Esophagus mucosa (tissue), 1 donor: ENCODE measurements at regions not wholly inside any gene's neighbourhood (a gene's known extent, or its start where the extent isn't known, plus 50 kb on each side); places are given as distances from the start of the nearest gene placed in this dataset.
"Not testable (repeated sequence)": the region's sequence is repeated elsewhere in the genome, so short reads cannot be mapped to it uniquely, and the experiment has no call there.

Experiments used
- ATAC-seq: fragments of 200-7000 bp; cut with Tn5 transposase; one replicate; pipeline ENCODE4 v1.9.1; 2020
- donor health status: DM: yes; HTN: yes; CAD: no.

DNA sequence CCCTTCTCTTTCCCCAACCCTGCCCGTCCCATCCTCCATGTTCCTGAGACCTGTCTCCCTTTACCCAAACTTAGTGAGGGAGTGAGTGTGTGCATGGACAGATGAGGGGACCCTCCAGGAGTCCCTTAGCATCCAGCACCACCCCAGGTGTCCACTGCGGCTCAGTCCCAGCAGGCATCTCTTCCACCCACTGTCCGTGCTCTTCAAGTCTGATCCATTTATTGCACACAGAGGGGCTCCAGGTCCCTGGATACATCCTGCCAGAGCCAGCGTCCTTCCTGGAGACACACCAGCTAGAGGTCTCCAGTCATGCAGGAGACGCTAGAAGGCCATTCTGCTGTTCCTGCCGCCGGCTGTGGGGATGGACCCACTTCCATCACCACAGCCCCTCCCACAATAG lies 239.2 kb downstream of the ADGRD1 start:
- ATAC-seq: no peak

DNA sequence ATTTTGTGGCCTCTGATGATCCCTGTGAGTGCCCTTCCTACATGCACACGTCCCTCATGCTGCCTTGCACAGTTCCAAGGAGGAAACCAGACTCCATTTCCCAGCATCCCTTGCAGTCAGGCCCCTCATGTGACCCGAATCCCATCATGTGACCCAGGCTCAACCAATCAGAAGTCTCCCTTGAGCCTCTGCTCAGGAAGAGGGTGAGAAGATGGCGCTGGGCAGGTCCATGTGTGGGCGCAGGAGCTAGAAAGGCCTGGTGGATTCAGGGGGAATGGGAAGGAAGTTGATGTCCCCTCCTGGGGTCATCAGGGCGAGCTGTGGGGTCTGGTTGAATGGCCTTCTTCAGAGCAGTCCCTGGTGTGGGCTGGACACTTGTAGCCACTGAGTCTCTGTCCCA lies 240.5 kb downstream of the ADGRD1 start:
- ATAC-seq: no peak

DNA sequence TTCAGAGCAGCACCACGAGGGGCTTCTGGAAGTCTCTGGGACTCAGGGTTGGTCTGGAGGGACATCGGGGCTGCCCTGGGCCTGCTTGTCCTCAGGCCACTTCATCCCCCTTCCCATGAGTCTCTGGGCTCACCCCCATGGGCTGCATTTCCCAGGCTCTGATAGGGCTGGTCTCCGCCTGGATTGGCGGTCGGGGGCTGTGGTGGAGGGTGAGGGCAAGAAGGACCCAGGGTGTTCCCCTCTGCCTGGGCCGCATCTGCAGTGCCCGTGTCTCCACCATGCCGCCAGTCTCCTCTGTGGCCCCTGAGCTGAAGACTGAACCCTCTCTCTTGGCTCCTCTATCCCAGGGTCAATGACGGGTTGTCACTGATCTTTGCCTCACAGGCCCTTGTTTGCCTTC lies 242.1 kb downstream of the ADGRD1 start:
- no peak for ATAC-seq

DNA sequence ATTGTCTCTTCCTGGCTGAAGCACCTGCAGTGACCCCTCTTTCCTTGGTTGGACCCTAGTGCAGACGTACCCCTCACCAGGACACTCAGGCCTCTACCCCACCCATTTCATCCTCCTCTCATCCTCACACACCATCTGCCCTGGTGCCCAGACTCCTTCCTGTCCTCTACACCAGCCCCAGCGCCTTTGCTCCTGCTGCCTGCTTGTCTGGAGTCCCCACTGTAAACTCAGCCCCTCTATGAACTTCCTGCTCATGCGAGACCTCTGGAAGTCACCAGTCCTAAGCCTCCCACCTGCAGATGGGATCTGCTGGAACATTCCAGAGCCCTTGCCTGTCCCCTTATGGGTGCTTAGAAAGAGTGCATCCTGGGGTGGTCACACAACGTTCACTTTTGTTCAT lies 242.5 kb downstream of the ADGRD1 start:
- ATAC-seq: no peak

DNA sequence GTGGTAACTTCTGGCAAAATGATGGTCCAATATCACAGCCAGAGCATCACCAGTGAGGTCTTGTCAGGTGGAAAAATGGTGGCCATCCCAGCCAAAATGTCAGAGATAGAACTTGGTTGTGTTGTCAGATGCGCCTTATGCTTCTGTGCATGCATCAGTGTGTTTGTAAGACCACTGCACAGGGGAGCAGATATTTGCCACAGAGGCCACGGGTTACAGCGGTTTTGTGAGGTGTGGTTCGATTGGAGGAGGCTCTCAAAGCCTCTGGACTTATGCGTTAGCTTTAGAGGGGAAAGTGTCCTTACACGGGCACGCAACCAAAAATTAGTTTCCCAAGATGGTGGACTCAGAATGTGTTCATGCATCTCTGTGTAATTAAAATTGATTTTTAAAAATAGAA lies 243.8 kb downstream of the ADGRD1 start:
- ATAC-seq: no peak

DNA sequence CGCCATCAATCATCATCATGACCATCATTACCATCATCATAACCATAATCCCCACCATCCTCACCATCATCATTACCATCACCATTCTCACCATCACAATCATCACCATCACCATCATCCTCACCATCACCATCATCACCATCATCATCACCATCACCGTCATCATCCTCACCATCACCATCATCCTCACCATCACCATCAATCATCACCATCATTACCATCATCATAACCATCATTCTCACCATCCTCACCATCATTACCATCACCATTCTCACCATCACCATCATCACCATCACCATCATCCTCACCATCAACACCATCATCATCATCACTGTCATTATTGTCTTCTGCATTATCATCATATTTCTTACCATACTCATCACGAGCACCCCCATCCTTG lies 245.5 kb downstream of the ADGRD1 start:
- no peak for ATAC-seq

DNA sequence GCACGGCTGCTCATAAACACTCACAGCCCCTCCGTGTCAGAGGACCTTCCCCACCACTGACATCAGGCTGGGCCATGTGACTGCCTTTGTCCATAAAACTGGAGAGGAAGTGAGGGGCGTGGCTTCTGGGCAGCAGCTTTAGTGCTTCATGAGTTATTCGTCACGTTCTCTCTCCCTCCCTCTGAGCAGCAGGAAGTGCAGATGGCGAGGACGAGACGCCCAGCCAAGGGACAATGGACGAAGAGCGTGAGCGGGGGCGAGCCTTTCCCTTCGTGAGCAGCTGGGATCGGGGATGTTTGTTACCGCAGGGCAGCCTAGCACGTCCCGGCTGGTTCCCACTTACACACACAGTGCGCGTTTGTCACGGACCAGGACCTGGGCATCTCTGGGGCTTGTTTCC lies 248.2 kb downstream of the ADGRD1 start:
- not testable (repeated sequence) for ATAC-seq

DNA sequence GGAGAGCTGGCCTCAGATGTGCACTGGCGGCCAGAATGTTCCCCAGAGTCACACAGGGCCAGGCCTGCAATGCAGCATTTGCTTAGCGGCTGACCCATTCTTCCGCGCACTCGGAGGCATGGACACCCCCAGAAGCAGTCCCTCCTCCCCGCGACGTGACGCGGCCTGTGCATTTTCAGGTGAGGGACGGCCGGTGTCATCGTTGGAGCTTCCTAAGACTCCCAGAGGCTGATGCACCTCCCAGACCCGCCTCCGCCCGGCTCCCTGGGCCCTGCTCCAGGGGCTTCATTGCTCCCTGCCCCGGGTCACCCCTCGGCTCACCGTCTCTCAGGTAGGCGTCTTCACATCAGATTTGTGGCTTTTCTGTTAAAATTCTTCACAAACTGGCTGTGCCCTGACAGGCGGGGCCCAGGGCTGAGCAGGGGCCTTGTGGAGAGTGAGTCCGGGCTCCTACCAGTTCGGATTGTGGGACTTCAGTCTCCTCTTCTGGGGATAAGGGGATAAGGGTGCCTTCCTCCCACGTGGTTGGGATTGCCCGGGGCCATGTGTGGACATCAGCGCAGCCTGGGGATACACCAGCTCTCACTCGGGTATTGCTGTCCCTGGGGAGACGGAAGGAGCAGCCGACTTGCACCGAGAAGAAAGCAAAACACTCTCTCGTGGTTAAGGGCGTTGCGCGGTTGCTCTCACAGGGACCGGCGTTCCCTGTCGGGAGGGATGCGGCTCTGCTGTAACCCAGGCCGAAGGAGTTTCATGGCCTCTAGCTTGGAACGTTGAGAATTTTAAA lies 249.1 kb downstream of the ADGRD1 start:
- no peak for ATAC-seq

DNA sequence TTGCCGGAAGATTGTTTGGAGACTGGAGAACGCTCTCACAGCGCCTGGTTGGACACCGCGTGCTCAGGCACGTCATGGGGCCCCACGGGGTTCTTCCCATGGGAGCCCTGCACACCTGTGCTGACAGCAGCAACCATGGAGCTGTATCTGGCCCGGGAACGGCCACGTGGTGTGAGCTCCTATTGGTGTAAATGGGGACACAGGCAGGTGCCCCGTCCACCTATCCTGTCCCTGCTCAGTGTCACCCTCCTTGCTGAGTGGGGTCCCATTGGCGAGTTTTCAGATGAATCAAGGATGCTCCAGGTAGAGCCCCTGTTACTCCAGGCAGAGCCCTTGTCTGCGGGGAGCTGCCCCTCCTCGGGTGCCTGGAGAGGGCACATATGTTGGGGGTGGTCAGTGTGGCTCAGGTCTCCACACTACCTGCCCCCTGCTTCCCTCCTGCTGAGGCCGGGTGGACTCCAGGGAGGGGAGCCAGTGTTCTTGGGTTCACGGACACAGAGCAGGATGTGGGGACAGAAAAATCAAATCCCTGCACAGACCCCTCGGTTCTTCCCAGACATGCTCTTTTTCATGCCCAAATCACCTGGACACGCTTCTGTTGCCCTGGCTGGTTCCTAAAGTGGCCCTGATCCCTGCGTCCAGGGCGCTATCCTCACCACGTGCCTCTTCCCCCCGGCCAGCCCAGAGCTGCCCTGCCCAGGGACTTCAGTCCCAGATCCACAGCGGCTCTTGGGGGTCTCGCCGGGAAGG lies 250.1 kb downstream of the ADGRD1 start:
- no peak for ATAC-seq

DNA sequence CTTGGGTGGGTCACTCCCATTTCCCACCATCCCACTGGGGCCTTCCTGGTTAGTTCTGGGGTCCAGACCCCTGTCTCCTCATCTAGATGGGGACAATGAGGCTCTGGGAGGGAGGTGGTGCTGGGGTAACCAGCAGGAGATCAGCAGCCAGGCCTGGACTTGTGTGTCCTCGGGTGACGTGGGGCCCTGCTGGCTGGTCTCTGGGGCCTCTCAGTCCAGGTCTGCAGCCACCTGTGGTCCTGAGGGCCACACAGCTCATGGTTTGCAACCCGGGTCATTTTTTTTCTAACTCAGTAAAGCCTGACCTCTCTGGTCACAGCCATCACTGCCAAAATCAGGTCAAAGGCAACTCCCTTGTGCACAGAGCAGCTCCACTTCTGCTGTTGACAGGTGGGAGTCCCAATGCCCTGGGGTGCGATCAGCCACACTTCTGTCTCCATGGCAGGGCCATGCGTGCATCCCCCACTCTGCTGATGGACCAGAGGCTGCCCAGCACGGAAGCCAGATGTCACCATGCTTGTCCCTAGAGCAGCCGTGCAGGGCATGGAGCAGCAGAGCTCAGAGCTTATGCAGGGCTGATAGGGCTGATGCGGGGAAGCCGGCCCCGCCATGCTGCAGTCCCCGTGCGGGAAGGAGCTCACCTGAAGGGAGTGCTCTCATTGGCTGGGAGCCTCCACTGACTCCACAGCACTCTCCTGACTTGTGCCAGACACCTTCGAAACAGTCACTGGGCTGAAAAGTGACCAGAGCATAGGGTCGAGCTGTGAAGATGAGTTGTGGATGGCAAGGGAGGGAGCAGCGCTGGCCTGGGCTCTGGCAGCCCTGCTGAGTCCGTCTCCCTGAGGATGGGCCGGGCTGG lies 250.9 kb downstream of the ADGRD1 start:
- ATAC-seq: no peak

DNA sequence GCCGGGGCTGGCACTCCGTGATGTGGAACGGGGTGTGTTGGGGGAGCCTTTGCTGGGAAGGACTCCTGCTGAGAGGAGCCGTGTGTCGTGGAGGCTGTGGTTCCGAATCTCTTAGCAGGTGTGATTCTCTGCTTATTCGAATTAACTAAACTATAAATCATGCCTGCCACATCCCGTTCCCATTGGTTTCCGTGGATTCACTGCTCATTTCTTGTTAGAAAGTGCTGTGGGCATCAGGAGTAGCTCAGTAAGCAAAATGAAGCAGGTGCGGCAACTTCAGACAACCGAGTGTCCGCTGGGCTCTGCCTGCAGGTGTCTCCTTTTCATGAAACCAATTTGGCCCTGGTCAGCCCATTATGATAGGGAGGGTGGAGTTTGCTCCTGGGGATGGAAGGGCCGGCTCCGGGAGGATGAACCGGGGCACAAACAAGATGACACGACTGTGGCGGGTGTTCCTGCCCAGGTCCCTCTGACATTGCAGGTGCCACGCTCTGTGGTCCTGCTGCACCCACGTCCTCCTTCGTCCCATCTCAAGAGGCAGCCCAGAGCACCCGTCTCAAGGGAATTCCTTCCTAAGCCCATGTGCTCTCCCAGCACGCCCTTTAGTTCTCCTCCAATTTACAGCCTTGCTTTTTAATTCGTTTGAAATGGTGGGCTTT lies 251.7 kb downstream of the ADGRD1 start:
- not testable (repeated sequence) for ATAC-seq

DNA sequence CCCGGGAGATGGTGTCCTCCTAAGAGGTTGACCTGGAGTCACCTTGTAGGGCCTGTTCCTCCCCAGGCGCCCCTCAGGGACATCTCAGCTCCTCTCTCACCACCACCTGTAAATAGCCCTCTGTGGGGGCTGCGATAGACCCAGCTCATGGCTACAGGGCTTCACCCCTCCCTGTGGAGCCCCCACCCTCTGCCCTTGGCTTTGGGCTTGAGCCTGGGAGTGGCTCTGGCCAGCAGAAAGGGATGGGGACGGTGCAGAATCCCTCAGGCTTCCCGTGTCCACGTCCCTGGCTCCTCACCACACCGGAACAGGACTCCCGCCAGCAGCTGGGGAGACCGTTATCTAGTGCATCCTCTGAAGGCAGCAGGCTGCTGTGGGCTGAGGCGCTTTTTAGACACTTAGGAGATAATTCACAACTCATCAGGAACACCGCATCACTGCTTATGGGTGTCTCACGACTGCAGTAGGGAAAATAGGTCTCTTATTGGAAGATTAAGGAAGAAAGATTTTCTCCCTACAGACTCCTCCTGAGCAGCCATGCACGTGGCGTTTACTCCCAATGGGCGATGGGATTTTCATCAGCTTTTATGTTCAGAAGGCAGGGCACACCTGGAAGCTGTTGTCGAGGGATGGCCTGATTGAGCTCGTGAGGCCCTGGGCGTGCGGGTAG lies 253.1 kb downstream of the ADGRD1 start:
- not testable (repeated sequence) for ATAC-seq

DNA sequence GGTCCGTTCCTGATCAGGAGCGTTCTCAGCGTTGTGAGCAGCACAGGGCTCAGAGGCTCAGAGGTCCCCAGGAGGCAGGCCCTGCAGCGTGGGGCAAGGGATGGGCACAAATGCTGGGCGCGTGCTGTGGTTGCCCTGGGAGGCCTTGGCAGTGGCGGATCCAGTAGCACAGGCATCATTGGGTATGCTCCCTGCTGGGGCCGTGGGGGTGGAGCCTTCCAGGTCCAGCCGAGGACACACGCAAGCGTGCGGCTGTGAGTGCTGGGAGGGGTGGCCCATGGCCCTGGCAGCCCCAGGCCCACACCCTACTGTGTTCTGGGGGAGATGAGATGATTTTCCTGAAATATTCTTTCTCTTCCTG lies 253.6 kb downstream of the ADGRD1 start:
- not testable (repeated sequence) for ATAC-seq

DNA sequence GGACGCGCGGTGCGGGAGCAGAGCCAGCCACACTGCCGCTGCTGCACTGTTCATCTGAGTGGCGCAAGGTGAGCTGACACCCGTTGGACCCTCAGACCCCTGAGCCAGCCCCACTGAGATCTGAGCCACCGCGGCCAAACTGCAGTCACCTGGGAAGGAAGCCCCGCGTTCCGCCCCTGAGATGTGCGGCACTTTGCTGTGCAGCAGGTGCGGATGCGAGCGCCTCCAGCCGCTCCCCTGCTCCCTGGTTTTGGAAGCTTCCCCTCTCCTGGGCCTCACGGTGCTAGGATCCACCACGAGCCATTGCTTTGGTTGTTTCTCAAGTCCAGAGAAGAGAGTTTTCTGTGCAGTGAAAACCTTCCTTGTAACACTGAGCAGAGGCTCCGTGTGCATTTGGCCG lies 254.1 kb downstream of the ADGRD1 start:
- not testable (repeated sequence) for ATAC-seq

DNA sequence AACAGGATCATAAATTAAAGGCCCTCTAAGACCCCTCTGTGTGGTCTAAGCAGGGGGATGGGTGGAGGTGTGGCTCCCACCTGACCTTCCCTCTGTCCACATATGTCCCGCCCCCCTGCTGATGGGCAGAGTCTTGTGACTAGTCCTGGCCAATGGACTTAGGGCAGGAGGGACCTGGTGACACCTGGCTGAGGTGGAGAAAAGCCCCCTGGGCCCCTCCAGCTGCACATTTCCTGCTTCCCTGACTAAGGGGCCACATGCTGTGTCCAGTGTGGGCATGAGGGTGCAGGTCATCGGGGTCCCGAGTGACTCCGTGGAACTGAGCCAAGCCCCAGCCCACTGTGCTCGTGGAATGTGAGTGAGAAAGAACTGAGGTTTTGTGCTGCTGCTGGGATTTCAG lies 254.7 kb downstream of the ADGRD1 start:
- no peak for ATAC-seq

DNA sequence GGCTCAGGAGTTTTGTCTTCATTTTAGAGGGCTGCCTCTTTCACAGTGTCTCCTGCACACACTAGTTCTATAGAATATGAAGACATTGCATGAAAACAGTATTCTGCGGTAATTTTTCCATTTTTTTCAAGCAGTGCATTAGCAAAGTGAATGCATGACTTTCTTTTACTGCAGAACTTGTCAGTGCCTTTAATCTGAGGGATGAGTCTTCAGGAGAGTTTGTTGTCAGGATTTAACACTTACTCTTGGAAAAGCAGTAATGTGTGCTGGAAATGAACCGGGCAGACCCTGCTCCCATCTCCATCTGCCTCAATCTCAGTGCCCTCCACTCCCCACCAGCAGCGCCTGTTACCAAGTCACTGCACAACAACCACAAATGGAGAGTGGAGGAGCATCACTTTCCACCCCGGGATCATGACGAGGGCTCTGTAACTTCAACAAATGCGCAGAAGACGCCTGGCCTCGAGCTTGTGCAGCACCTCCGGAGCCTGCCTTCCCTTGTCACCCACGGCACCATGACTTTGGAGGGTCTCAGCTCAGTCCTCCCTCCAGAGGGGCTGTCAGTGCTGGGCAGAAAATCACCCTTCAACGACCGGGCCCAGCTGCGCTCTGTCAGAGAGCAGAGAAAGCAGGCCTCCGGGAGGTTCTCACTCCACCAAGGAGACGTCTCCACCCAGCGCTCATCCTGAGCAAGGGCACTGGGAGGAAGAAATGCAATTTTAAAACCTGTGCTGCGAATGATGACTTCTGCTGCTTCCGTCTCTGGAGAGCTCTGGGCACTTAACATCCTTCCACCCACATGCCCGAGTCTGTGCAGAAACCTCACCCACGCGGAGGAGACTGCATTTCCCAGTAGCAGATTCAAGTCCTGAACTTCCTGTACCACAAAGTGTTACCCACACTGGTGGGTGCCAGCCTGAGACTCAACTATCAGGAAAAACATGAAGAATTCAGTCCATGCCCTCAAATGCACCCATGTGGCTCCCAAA lies 255.7 kb downstream of the ADGRD1 start:
- no peak for ATAC-seq

DNA sequence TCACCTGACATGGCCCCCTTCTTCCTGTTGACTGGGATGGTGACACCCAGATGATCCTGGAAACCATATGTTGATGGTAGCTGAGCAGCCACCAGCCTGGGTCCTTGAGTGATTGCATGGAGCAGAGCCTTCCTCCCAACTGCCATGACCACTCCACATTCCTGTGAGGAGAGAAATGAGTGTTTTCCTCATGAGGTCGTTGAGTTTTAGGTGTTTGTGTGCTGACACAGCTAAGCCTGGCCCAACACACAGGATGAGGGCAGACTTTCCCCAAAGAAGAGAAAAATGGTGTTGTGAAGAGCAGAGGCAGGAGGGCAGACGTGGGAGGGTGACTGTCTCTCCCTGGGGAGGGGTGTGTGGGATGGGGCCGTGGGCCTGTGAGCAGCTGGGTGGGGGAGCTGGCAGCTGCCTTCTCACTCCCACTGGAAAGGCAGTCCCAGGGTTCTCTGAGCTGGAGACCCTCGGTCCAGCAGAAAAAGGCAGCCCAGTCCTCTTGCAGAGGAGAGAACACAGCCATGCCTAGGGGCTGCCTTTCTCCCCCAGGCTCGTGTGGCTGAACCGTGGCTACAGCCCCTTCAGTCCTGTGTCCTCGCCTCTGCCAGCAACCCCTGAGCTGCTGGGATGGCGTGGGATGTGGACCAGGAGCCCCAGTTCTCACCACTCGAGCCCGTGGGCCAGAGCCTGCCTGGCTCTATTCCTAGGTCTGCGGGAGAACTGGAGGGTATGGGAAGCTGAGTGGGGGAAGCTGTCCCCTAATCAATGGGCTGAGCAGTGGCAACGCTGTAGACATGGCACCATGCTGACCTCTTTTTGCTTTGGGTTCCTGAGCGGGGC lies 257.0 kb downstream of the ADGRD1 start:
- no peak for ATAC-seq

DNA sequence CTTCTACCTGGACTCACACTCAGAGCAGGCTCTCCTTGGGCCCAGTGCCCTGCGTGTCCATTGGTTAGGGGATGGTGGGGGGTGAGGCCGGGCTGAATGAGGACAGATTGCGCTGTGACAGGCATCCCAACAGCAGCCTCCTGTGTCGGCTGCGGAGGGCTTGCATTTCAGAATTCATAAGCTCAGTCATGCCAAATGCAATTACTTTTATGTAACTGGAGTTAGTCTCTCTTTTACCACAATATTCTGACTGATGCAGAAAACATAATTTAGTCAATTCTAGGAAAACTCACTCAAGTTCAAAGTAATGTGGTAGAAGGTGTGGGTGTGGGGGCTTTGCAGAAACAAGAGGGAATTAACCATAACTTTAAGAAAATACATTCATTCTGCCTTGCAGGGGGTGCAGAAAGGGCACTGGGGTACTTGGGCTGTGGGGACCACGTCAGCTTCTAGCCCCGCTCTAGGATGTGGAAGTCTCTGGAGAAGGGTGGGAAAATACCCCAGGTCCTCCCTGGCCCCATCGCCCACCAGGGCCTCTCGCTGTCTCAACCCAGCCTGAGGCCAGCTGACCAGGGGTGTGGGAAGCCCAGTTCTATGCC lies 257.7 kb downstream of the ADGRD1 start:
- ATAC-seq: no peak

DNA sequence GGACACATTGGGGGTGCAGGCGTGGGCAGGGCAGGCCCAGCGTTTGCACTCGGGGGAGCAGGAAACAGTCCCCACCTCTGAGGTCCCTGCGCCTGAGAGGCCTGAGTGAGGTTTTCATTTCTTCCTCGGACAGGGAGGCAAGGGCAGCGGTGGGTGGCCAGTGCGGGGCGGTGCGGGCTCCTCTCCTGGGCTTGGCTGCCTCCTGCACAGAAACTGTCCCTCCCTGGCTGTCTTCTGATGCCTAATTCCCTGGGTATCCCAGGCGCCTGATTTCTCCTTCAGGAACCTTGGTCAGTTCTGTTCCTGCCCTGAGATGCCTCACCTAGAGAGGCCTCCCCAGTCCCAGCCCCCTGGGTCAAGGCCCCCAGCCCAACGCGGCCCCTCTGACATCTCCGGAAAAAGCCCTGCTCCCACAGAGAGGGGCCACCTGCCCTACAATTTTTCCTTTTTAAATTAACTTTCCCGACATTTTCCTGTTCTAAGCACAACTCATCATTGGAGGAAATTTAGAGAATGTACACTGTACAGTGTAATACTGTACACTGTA lies 260.3 kb downstream of the ADGRD1 start:
- ATAC-seq: no peak
